ENCODE measurements at regions not wholly inside any gene's neighbourhood (a gene's known extent, or its start where the extent isn't known, plus 50 kb on each side); places are given as distances from the start of the nearest gene placed in this dataset.

GRCh38 chr5:106909716-106910115 lies 761.0 kb downstream of the EFNA5 start:
- DNase-seq = no peak

GRCh38 chr5:106907979-106908378 lies 762.8 kb downstream of the EFNA5 start:
- DNase-seq = no peak

DNA sequence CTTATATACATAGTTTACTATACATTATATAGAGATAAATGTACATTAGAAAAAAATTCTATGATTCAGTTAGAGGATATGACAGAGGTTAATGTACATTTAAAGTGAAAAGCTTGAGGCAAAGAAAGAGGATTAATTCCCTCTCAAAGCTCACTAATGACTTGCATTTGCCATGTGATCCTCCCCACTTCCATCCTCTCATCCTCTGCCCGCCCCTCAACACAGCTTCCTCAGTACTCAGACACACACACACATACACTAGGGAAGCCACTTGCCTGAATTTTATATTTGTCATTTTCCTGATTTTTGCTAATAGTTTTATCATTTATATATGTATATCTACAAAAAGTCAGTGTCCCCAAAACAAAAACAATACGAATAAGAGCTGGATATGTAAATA lies 764.5 kb downstream of the EFNA5 start:
- no peak for DNase-seq

GRCh38 chr5:106894964-106895363 lies 775.8 kb downstream of the EFNA5 start:
- DNase-seq = no peak

- no peak for DNase-seq
These were observed 788.7 kb downstream of the EFNA5 start for GRCh38 chr5:106882035-106882434.

GRCh38 chr5:106880656-106881055 lies 790.1 kb downstream of the EFNA5 start:
- DNase-seq = no peak

GRCh38 chr5:106877881-106878280 lies 792.9 kb downstream of the EFNA5 start:
- no peak for DNase-seq

DNA sequence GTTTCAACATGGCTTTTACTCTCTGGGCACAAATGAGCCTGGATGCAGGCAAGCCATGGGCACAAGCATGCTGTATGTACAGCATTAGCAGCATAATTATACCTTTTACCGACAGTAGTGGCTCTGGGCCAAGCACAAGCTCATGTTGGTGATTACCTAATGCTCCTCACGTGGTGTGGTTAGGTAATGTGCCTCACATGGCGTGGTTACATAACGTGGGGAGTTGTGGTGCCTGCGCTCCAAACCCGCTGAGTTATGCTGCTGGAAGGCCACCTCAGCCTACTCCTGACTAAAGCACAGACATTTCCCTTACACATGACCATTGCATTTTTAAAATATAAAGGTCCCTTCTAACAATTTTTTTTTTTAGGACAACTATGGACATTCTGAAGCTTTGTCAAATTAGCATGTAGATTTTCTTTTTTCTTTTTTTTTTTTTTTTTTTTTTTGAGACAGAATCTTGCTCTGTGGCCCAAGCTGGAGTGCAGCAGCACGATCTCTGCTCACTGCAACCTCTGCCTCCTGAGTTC lies 794.0 kb downstream of the EFNA5 start:
- no peak for DNase-seq

- DNase-seq = no peak
These were observed 794.5 kb downstream of the EFNA5 start for GRCh38 chr5:106876298-106876622.

DNA sequence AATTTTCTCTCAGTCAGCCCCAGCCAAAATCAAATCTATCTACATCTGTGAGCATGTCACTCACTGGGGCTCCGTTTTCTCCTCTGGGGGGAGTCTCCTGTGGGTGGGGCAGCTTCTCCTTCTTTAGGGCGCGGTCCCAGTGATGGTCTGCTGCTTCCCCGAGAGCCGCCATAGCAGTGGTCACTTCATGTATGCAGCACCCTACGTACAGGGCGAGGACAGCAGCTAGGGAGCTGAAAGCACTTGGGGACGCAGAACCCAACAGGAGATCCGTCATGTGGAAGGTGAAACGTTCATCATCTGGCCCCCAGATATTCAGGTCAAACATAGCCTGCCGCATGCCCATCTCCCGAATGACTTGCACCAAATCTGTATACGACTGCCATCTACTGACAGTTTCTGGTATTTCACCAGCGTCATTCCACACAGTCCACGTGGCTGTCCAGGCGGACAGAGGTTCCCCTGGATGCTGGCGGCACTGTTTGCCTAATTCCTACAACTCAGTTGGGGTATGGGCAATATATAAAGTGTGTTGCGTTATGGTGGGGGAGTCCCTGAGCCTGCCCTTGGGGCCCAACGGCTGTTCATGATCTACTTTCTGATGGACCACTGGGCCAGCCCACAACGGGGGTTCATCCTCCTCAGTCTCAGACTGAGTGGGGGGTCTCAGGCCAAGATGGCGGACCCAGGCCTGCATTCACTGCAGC lies 795.0 kb downstream of the EFNA5 start:
- peak in 6 of 56 donors; percentile 1 to 26 (median 11) for DNase-seq

DNA sequence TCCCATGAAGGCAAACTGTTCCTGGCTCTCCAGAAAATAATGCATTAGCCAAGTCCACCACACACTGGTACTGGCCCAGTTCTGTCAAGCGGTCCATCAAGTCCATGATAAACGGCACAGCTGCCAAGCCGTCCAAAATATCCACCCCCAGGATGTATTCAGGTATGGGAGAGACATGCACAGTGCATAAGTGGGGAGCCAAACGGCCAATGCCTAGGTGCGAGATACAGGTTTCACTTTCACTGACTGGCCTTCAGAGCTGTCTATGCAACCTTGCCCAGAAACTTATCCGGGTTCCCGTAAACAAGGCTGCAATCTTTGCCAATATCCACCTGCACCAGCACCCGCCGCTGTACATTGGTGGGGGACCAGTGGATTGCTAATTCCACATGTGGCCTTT lies 795.8 kb downstream of the EFNA5 start:
- no peak for DNase-seq

DNA sequence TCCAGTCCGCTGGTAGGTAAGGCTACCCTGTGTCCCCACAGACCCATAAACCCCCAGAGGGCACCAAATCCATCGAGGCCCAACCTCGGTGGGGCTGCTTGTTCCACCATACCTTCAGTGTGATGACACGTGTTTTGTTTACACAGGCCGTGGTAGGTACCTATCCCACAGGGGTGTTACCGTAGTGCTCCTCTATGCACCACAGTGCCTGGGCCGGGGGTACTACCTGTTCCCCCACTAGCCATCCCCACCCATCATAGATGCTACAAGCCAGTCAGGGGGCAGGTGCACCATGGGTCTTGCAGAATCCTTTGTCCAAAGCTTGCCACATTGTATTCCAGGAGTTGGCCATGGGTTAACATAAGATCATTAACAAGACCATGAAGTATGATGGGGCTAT lies 796.2 kb downstream of the EFNA5 start:
- no peak for DNase-seq

DNA sequence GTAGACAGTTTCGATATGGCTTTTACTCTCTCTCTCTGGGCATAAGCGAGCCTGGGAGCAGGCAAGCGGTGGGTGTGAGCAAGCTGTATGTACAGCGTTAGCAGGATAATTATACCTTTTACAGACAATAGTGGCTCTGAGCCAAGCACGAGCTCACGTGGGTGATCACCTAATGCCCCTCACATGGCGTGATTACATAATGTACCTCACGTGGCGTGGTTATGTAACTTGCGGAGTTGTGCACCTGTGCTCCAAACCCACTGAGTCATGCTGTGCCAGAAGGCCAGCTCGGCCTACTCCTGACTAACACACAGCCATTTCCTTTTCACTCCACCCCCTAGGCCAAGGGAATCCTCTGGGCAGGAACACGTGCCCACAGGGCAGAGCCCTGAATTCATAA lies 797.2 kb downstream of the EFNA5 start:
- DNase-seq = no peak

DNA sequence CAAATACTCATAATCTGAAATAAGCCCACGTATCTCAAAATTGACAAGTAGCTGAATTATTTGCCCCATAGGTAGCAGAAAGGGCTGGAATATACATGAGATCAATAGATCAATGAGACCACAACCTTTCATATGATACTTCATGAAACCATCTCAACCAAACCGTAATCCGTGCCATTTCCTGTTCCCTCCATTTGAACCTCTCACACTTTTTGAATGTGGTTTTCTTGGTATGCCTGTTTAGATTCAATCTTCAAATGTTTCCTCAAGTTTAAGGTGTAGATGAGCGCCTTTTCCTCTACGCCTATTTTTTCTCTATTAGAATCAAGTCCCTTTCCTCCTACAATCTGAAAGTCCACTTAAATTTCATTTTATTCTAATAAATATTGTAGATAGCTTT lies 805.5 kb downstream of the EFNA5 start:
- DNase-seq = no peak

DNA sequence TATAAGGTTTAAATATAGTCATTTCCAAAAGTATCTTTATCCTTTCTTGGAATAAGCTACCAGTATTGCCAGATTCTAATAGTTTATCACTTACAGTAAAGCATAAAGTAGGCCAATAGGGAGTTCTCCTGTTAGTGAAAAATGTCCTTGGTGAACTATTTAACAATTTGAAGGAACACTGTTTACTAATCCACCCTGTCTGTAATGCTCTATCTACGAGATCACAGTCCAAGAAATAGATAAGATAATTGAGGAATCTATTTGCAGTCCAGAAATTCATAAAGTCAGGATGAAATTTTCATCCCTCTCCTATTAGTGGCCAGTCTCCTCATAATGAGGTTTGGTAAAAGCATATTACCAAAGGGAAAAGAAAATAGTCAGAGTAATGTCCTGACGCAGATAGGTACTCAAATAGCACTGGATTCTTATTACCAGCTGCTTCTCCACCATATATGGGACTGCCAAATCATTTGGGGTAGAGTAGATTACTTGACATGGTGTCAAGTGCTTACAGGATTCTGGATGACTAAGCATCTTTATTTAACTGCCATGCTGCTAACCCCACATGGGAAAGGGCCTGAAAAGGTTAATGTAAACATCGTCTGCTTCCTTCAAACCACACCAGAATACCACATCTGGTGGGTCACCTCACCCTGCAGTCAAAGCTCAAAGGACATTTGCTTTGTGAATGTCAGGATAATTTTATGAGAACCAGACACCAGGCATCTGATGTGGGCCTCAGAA lies 808.1 kb downstream of the EFNA5 start:
- DNase-seq = no peak

- no peak for DNase-seq
These were observed 810.2 kb downstream of the EFNA5 start for GRCh38 chr5:106860398-106861044.

DNA sequence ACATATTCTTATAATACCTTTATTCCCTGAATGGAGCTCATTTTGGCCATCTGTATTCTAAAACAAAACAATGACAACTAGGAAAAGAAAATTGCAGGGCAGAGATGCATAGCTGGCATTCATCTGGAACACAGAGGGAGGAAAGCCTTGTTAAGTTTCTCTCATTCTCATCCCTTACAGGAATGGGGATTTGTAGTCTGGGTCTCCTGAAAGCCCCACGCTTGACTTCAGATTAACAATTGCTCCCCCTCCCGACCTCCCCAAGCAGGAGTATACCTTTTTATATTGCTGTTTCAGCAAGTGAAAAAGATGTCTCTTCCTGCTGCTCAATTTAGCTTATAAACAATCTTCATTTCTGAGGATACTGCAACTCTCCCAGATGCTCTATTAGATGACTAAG lies 812.1 kb downstream of the EFNA5 start:
- no peak for DNase-seq

- DNase-seq = no peak
These were observed 815.8 kb downstream of the EFNA5 start for GRCh38 chr5:106854922-106855321.

- no peak for DNase-seq
These were observed 816.5 kb downstream of the EFNA5 start for GRCh38 chr5:106854105-106854687.

DNA sequence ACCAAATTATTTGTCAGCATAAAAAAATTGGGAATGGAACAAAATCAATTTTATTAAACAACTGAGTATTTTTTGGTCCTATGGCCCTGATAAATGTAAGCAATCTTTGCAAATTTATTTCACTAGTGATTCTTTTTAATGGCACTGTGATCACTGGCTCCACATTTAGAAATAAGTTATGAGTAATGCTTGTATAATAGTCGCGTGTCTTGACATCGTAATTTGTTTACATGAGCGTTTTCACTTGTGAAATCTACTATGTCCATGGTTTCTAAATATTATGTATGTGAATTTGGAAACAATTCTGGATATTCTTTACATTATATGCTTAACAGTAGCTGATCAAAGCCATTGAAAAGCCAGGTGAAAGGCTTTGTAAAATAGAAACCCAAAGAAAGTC lies 817.5 kb downstream of the EFNA5 start:
- no peak for DNase-seq

DNA sequence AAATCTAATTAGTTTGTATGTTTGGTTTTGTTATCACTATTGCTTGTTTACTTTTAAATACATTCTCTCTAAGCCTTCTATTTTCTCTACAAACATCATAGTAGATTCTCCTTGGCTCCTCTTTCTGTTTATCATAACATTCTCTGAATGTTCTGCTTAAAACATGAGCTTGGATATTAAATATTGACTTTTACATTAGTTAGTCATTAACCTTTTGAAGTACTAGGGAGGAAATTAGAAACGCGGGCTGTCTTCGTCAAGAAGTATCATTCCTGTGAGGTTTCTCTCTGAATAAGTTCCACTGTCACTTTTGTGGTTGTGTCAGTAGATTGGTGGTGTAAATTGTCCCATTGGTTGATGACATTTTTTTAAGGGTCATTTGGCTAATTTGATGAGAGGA lies 821.5 kb downstream of the EFNA5 start:
- DNase-seq = no peak

GRCh38 chr5:106843812-106844416 lies 826.8 kb downstream of the EFNA5 start:
- DNase-seq = no peak

All from nucleus accumbens (tissue), 56 donors.